Activated CD4-positive, alpha-beta T cell treated with anti-CD3 and anti-CD28 coated beads for 48 hours (primary cell): ENCODE measurements at regions not wholly inside any gene's neighbourhood (a gene's known extent, or its start where the extent isn't known, plus 50 kb on each side); places are given as distances from the start of the nearest gene placed in this dataset.

Experiments
- DNase-seq: peaks from one replicate; pipeline ENCODE4 v3.0.0-alpha.2; 2020

GRCh38 chr16:11476676-11477075 is 110.0 kb downstream of the LITAF start:
- DNase-seq, result no peak

GRCh38 chr16:11478431-11479119 is 108.1 kb downstream of the LITAF start:
- no peak for DNase-seq

DNA sequence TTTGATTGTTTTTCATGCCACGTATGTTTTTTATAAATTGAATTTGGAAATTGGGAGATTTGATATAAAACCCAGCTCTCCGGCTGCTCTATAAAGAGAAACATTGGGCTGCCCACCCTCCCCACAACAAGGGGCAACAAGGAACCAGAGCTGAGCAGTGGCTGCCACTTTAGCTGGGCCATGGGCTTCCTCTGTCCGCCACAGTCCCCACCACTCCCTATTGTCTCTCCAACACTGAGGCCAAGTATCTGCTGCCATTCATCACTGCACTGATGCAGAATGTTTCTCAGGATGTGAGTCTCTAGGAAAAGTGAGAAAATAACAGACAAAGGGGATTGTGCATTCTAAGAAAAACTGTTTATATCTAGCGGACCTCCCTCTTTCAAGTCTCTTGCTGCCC is 106.8 kb downstream of the LITAF start:
- no peak for DNase-seq

GRCh38 chr16:11480634-11481033 is 106.1 kb downstream of the LITAF start:
- DNase-seq, result no peak

- no peak for DNase-seq
Observed at GRCh38 chr16:11481987-11482386, 104.7 kb downstream of the LITAF start.

DNA sequence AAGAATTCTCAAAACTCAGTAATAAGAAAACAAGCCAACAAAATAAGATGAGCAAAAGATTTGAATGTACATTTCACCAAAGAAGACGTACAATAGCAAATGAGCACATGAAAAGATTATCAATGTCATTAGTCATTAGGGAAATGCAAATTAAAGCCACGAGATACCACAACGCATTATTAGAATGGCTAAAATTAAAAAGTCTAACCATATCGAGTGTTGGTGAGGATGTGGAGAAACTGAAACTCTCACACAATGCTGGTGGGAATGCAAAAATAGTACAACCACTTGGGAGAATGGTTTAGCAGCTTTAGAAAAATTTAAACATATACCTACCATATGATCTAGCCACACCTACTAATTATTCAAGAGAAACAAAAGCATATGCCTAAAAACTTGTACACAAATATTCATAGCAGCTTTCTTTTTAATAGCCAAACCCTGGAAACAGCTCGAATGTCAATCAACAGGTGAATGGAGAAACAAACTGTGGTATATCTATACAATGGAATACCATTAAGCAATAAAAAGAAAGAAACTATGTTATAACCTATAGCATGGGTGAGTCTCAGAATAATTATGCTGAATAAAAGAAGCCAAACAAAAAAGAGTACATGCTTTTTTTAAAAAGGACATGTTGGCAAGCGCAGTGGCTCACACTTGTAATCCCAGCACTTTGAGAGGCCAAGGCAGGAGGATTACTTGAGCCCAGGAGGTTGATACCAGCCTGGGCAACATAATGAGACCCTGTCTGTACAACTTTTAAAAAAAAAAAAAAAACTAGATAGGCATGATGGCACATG is 103.6 kb downstream of the LITAF start:
- DNase-seq, result no peak

- no peak for DNase-seq
Observed at GRCh38 chr16:11484691-11485258, 101.9 kb downstream of the LITAF start.

GRCh38 chr16:11485676-11486075 is 101.0 kb downstream of the LITAF start:
- no peak for DNase-seq

- DNase-seq, result no peak
Observed at GRCh38 chr16:11487289-11487688, 99.4 kb downstream of the LITAF start.

DNA sequence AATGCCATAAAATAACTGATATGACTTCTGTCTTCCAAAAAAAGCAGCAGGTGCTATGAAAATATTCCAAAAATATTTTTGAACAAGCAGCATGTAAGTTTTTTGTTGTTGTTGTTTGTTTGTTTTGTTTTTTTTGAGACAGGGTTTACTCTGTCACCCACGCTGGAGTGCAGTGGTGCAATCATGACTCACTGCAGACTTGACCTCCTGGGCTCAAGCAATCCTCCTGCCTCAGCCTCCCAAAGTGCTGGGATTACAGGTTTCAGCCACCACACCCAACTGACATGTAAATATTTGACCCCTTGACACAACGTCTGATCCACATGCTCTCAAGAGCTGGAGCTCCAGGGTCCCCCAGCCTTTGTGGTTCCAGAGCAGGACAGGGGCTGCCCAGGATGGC is 98.4 kb downstream of the LITAF start:
- DNase-seq, result no peak

DNA sequence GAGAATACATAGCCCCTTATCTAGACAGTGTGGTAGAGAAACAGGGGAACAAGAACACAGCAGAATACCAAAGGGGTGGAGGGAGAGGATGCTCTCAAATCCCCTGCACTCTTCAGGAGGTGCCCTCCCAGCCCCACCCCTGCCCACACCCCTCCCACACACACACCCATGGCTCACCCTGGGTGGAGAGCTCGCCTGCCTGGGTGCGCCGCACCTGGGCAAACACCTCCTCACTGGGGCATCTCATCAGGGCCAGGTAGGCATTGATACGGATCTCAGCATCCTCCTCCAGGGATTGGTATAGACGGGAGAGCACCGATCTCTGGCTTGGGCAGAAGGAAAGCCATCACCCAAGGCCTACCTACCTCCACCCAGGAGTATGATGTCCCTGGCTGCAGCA is 95.2 kb downstream of the LITAF start:
- DNase-seq, result no peak

- no peak for DNase-seq
Observed at GRCh38 chr16:11492808-11493530, 93.8 kb downstream of the LITAF start.

DNA sequence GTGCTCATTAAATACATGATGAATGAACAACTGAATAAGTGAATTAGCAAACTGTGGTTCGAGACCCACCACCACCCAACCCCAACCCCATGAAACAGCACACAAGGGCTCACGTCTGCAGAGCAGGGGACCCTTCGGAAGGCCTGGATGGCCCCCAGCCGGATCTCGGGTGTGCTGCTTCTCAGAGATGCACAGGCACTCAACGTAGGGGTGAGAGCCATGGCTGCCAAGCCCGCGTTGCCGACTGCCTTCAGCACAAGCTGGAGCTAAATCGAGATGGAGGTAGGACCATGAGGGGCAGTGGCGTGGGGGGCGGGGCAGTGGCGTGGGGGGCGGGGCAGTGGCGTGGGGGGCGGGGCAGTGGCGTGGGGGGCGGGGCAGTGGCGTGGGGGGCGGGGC is 93.2 kb downstream of the LITAF start:
- DNase-seq, result no peak

DNA sequence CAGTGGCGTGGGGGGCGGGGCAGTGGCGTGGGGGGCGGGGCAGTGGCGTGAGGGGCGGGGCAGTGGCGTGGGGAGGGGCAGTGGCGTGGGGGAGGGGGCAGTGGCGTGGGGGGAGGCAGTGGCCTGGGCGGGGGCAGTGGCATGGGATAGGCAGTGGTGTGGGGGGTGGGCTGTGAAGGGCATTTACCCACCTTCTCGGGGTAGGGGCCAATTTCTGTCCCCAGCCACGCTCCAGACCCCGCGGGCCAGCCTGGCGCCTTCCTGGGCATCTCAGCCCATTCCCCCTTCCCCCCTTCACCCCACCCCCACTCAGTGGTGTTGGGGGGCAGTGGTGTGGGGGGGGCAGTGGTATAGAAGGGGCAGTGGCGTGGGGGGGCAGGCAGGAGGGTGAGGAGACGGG is 92.7 kb downstream of the LITAF start:
- DNase-seq, result no peak

- DNase-seq, result no peak
Observed at GRCh38 chr16:11494433-11494832, 92.3 kb downstream of the LITAF start.

GRCh38 chr16:11495066-11495407 is 91.7 kb downstream of the LITAF start:
- DNase-seq, result no peak
